ENCODE measurements at regions not wholly inside any gene's neighbourhood (a gene's known extent, or its start where the extent isn't known, plus 50 kb on each side); places are given as distances from the start of the nearest gene placed in this dataset.

DNA sequence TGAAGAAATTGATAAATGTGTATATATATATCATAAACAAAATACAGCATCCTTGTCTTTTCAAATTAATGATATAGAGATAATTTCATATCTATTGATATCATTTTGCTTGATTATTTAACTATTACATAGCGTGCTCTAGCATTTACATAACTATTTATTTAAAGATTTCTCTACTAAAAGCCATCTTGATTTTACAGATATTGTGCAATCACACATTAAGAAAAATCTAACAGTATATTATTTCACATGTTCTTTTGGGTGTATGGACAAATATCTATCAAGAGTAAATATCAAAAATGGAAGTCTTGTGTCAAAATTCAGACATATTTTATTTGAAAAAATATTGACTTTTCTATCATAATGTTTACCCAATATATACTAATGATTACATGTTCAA is 966.8 kb downstream of the SLITRK5 start:
- no peak for DNase-seq (ENCODE audit: extremely low read depth, low read depth)
- TF ChIP-seq, protein P1, sequence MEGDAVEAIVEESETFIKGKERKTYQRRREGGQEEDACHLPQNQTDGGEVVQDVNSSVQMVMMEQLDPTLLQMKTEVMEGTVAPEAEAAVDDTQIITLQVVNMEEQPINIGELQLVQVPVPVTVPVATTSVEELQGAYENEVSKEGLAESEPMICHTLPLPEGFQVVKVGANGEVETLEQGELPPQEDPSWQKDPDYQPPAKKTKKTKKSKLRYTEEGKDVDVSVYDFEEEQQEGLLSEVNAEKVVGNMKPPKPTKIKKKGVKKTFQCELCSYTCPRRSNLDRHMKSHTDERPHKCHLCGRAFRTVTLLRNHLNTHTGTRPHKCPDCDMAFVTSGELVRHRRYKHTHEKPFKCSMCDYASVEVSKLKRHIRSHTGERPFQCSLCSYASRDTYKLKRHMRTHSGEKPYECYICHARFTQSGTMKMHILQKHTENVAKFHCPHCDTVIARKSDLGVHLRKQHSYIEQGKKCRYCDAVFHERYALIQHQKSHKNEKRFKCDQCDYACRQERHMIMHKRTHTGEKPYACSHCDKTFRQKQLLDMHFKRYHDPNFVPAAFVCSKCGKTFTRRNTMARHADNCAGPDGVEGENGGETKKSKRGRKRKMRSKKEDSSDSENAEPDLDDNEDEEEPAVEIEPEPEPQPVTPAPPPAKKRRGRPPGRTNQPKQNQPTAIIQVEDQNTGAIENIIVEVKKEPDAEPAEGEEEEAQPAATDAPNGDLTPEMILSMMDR (IDR thresholded peaks at IDR 0.05; ENCODE audit: low read depth, low read length): no peak

DNA sequence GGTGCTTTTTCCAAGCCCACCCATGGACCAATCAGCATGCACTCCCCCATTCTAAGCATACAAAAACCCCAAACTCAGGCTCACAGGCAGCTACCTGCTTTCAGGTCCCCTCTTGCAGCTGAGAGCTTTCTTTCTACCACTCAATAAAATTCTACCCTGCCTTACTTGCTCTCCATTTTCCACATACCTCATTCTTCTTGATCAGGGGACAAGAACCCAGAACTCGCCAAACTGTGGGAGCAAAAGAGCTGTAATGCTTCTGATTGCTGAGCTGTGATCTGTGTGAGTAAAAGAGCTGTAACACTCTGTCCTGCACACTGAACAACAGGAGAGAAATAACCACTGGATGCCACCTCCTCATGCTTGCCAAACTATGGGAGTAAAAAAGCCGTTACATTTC is 972.1 kb downstream of the SLITRK5 start:
- TF ChIP-seq, protein P1 (IDR thresholded peaks at IDR 0.05; ENCODE audit: low read depth, low read length): no peak
- DNase-seq (ENCODE audit: extremely low read depth, low read depth): no peak

DNA sequence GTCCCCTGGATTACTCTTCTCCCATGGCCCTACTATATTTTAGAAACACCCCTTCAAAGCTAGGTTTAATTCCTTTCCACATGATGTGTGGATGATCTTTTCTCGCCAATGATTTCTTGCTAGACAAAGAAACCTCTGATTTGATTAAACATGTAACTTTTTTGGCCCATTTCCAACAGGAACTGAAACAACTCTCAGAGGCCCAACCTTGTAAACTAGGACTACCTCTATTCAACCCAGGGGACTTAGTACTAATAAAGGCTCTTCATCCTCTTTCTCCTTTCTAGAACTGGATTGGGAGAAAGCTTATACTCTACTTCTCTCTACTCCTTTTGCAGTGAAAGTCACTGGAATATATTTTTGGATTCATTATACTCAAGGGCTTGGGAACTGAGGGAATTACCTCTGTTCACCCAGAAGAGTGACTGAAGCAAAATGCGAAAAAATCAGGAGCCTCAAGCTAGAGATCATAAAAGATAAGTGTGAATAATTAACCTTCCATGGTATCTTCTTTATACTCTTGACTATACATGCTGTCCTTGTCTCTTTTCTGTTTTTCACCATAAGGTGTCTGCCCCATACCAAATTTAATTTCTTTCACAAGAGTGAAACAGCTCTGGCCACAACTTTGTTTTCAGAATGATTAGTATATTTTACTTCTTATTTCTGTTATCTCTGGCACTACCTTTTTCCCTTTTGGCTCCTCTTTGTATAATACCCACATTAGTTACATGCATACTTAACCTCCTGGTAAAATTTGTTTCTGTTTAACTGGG is 977.6 kb downstream of the SLITRK5 start:
- no peak for DNase-seq (ENCODE audit: extremely low read depth, low read depth)
- TF ChIP-seq, protein P1 (IDR thresholded peaks at IDR 0.05; ENCODE audit: low read depth, low read length): no peak

DNA sequence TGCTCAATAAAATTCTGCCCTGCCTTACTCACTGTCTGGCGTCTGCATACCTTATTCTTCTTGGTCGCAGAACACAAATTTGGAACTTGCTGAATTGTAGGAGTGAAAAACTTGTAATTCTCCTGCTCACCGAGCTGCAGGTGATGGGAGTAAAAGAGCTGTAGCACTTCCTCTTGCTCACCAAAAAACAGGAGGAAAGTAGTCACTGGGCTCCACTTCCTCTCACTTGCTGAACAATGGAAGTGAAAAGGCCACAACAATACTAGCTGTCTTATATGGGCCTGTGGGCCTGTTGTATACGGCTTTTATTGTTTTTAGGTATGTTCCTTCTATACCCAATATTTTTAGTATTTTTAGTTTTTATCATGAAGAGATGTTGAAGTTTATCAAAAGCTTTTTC is 978.7 kb downstream of the SLITRK5 start:
- no peak for DNase-seq (ENCODE audit: extremely low read depth, low read depth)

DNA sequence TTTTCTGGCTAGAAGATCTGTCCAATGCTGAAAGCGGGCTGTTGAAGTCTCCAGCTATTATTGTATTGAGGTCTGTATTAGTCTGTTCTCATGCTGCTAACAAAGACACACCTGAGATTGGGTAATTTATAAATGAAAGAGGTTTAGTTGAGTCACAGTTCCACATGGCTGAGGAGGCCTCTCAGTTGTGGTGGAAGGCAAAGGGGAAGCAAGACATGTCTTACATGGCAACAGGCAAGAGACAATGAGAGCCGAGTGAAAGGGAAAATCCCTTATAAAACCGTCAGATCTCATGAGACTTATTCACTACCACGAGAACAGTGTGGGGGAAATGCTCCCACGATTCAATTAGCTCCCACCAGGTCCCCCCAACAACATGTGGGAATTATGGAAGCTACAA is 980.4 kb downstream of the SLITRK5 start:
- TF ChIP-seq, protein P1 (IDR thresholded peaks at IDR 0.05; ENCODE audit: low read depth, low read length): no peak

More for the DNA sequence above, 978.7 kb downstream of the SLITRK5 start:
- TF ChIP-seq, protein P1 (IDR thresholded peaks at IDR 0.05; ENCODE audit: low read depth, low read length): no peak

DNA sequence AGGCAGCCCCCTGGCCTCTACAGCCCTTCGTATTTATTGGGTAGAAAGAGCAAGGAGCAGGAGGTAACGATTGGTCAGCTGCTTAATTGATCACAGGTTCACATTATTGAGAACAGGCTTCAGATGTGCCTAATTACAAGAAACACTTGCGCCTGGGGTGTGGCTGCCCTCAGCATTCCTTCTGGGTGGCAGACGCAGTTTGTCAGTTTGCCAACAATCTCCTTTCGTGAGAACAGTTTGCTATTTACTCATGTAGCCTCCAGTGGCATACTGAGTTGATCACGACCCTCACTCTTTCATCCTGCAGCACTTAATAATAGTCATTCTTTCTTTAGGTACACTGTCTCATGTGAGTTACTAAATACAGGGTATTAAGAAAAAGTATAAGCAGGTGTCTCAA is 985.6 kb downstream of the SLITRK5 start:
- no peak for DNase-seq (ENCODE audit: extremely low read depth, low read depth)
- TF ChIP-seq, protein P1 (IDR thresholded peaks at IDR 0.05; ENCODE audit: low read depth, low read length): no peak

More for the DNA sequence above, 980.4 kb downstream of the SLITRK5 start:
- no peak for DNase-seq (ENCODE audit: extremely low read depth, low read depth)

DNA sequence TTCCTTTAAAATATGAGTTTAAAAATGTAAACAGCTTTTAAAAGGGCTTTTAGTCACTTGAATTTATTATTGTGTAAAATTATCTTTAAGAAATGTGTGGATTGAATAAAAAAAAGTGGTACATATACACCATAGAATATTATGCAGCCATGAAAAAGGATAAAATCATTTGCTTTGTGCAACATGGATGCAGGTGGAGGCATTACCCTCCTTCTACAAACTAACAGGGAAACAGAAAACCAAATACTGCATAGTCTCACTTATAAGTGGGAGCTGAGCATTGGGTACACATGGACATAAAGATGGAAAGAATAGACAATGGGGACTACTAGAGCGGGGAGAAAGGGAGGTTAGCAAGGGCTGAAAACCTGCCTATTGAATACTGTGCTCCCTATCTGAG is 999.3 kb downstream of the SLITRK5 start:
- DNase-seq (ENCODE audit: extremely low read depth, low read depth): no peak
- TF ChIP-seq, protein P1 (IDR thresholded peaks at IDR 0.05; ENCODE audit: low read depth, low read length): no peak

Measured in AG09319 (cell line).